Stimulated activated CD4-positive, alpha-beta T cell treated with anti-CD3 and anti-CD28 coated beads, TNF-alpha, amount 100 ng/mL, for 4 hours (primary cell): ENCODE measurements at regions not wholly inside any gene's neighbourhood (a gene's known extent, or its start where the extent isn't known, plus 50 kb on each side); places are given as distances from the start of the nearest gene placed in this dataset.

Experiments used
- DNase-seq, 3 experiments: peaks; one replicate each; pipeline ENCODE4 v3.0.0-alpha.2; 2020; ENCODE audit warnings: low read depth in 3 of 3

DNA sequence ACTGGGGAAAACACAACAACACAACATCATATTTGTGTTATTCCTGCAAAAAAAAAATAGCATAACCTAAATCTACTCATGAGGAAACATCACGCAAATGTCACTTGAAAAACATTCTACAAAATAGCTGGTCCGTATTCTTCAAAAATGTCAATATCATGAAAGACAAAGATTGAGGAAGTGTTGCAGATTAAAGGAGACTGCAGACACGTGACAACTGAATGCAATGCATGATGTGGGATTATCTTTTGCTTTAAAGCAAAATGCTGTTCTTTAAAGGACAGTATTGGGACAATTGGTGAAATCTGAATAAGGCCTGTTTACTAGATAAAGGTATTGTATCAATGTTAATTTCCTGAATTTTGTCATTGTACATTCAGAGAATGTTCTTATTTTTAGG lies 157.7 kb downstream of the SMIM20 start:
- DNase-seq: no peak

DNA sequence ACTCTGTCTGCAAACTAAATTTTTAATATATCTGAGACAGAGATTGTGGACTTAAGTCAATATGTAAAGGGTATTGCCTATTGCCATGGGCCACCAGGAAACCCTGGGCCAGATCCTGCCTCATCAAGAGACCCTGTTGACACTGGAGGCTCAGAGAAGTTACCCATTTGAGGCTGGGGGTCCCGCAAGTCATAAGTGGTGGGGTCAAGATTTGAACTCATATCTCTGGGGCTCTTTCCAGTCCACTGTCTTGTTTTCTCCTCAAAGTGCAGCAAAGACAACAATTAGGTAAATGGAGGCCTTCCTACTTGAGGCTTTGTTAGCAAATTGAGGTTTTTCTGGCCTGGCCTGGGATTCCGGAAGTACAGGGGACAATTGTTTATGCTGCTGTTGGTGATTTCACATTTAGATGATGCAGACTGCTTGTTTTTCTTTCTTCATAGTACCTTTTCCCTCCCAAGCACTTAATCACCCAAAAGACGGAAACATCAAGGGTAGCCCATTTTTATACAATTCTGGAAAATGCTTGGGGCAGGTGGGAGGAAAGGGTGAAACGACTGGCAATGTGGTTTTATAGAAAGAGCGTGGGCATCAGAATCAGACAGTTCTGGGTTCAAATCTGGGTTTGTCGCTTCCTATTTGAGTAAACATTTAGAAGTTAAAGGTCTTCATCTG lies 160.0 kb downstream of the SMIM20 start:
- no peak for DNase-seq

DNA sequence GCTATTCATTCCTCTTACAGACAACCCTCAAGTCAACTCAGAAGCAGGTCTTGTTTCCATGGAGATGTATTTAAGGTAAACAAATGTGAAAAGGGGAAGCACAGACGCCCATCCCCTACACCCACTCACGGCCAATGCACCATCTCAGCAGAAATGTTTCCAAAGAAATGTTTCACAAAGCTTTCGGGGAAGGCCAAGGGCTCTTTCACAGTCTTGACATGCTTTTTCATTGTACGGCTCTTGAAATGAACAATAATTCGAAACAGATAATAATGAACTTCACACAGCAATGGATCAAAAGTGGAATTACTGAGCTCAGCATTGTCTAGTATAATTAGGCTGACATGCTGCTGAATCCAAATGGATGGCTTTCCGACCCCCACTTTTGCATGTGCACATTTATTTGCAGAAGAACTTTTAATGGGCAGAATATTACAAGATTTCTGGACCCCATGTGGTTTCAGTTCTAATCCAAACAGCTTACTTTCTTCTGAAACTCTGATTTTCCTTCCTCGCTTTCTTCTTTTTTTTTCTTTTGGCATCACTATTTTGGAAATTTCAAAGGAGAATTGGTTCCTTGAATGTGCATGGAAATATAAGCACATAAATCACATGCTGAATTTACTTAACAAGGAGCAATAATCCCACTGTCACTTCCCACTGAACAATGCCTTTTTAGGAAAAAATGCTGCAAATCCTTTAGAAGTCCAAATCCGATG lies 160.9 kb downstream of the SMIM20 start:
- DNase-seq: peak in 2 of 3 experiments; percentile 32 to 36

DNA sequence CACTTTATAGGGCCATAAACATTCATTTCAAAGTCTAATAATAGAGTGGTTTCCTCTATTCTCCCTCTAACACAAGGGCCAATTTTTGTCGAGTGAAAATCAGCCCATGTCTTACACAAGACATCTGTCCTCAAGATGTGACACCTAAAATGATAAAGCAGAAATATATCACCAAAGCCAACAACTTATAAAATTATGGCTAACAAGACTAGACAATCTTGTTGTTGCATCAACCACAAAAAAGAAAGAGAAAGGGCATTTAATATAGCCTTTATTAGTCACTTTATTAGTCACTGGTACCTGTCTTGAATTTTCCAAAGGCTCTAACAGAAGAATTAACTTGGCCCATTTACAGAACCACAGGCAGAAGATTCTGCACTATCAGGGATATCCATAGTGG lies 161.6 kb downstream of the SMIM20 start:
- DNase-seq: no peak

DNA sequence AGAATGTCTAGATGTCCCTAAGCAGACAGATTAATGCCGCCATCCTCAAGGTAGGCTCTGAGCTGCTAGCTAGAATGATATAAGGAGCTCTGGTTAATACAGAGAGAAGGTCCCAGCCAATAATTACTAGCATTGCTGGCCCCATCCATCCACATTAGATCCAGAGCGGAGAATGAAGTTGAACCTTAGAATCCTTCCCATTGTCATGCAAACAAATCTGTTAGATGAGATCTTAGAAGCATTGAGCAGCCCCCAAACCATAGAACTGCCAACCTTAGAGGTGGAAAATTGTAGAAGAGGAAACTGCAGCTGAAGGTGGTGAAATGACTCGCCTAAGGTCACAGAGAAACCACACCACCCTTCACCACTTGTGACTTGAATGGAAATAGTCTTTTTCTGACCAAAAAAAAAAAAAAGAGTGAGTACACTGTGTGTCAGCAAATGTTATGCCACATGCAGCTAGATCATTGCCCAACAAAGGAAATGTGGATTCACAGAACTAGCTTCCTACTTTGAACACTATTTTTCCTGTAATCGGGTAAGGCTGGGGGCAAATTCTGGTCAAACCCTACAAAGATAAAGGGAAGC lies 162.1 kb downstream of the SMIM20 start:
- no peak for DNase-seq

DNA sequence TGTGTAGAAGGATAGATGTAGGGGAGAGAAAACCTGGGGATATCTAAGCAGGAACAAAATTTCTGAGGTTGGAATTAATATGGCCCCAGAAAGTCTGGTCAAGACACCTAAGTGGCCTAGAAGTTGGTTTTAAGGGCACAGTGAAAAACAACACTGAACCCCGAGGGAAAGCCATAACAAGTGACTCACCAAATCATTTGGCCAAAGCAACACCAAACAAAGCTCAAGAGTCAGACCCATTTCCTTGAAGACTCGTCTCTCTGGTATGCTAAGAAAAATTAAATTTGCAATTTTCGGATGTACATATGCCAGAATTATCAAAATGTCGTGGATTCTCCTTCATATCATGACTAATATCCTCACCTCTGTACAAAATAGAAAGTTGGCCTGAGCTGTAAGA lies 162.9 kb downstream of the SMIM20 start:
- no peak for DNase-seq

DNA sequence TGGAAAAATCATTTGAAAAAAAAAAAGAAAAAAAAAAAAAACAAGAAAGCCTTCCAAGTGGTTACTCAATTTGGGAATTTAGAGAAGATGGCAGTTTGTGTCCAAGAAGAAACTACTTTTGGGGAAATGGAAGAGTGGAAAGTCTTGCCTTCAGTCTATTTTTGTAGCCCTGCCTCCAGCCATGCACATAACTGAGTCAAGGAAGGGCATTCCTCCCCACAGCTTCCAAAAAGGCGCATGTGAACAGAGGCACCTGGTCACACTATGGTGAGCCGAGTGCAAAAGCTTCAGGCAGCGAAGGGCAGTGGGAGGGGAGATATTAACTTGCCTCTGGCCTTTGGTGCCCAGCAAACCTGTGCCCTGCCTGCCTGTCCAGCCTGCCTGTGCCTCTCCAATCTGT lies 163.7 kb downstream of the SMIM20 start:
- DNase-seq: no peak

DNA sequence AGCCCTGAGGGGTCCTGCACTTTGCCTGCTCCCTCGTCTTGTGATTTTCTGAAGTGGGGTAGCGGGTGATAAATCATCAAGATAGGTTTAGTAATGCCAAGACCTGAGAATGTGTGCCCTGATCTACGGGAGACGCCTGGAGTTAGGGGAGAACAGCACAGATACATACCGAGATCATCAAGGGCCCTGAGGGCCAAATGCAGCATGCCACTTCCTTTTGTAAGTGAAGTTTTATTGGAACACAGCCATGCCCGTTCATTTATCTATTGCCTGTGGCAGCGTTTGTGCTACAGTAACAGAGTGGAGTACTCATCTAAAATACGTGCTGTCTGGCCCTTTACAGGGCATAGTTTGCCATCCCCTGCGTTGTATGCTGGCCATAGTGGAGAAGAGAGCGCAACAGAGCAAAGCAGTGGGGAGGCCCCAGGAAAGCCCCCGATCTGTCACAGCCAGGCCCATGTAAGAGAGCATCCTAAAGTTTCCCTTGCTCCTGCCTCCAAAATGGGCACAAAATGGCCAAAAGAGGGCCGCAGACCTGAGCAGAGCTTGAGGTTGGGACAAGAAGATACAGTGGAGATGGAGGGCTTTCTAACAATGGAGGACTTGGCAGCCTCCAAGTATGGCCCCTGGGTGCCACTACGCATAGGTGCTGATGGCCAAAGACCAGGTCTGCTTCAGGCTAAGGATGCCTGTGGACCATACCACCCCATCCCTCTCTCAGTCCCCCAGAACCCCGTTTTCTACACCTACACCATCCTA lies 167.0 kb downstream of the SMIM20 start:
- no peak for DNase-seq

DNA sequence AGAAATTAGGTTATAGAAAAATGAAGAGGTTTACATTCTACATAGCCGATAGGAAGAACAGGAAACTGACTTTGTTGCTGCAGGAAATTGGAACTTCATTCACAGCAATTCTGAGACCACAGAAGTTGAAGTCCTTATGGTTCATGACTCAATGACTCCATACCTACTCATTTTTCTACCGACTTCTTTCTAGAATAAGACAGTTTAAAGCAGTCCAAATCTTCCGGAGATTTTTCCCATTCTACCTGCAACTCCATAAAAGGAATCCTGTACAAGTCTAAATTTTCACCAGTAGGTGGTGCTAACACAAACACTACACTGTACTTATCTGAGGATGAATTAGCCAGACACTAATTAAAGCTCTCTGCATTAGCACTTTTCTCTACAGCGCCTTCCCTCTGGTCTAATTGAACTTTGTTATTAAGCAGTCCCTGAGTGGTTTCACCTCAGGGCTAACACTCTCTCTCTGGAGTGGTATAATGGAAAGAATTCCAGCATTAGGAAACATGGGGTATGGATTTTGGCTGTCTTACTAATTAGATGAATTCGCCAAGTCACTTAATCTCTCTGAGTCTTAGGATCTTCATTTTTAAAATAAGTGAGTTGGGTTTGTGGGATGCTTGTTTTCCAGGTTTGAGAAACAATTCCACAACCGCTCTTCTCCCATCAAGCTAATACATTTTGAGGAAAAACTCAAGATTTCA lies 167.9 kb downstream of the SMIM20 start:
- DNase-seq: no peak

DNA sequence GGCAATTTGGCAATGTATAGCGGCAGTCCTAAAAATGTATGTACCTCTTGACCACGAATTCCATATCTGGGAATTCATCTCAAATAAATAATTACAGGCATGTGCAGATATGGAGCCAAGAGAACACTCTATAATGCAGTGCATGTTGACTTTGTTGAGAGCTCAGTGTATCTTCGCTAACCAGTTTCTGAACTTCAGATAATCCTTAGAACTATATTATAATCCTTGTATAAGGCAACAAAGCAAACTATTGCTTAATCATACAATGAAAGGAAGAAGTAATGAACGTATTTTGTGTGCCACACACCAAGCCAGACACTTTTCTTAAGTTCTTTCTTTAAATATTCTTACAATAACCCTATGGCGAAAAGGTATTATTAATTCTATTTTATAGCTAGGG lies 168.5 kb downstream of the SMIM20 start:
- DNase-seq: no peak

DNA sequence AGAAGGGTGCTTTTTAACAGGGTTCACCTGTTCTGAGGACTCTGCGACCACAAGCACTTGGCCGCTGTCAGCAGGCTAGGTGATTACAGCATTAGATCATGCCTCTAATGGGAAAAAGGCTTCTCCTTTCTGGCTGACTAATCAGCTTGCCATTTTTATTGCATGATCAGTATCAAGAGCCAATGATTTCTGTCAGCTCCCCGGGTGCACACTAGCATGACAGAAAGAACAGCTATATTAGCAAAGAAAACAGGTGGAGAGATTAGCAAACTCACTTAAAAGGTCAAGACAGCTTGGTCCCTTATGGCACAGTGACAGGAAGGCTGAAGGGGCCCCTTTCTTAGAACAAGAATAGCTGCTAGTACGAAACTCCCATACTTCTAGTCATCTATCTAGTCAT lies 170.0 kb downstream of the SMIM20 start:
- no peak for DNase-seq

DNA sequence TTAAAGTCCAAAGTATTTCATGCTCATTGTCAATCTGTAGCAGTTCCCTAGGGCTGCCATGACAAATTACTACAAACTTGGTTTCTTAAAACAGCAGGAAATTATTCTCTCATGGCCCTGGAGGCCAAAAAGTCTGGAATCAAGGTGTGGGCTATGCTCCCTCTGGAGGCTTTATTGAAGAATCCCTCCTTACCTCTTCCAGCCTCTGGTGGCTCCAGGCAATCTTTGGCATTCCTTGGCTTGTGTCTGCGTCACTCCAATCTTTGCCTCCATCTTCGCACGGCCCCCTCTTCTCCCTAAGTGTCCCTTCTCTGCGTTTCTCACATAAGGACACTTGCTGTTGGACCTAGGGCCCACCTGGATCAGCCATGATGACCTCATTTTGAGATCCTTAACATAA lies 170.4 kb downstream of the SMIM20 start:
- DNase-seq: no peak

DNA sequence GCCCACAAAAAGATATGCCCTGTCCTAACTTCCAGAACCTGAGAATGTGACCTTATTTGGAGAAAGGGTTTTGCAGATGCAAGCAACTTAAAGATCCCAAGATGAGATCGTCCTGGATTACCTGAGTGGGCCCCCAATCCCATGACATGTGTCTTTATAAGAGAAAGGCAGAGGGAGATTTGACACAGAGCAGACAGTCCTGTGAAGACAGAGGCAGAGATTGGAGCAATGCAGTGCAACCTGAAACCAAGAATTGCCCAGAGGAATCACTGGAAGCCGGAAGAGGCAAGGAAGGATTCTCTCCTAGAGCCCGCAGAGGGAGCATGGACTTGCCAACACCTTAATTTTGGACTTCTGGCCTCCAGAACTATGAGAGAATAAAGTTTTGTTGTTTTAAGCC lies 171.5 kb downstream of the SMIM20 start:
- DNase-seq: no peak

DNA sequence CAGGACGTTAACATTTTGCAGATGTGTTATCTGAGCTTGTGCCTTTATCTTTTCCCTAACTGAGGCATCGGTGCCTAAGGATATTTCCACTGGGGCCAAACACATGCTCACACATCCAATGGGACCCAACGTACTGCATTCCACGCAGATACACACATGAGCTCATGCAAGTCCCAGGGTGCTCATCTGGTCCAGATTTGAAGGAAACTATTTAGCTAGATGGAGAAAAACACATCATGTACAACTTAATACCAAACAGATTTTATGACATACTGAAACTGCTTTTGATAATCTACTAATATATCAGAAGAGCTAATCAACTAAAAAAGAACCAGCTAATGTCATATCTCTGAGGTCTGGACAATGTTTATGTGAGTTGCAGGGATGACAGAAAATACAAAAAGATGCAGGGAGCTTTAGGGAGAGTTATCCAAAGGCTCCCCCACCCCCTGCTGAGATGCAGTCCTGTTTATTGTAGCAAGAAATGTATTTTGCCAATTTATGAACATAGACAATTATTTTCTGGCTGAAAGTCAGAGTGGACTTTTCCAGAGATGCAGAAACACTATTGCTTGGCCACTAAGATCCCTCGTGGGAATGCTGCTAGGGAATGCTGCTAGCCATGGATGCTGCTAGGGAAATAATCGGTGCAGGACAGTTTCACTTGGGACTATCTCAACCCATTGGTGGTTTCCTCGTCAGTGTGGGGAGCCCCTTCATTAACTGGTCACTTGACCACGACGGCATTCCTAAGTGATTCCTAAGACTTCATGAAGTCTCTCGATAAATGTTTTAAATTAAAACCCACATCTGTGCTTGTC lies 172.8 kb downstream of the SMIM20 start:
- no peak for DNase-seq

DNA sequence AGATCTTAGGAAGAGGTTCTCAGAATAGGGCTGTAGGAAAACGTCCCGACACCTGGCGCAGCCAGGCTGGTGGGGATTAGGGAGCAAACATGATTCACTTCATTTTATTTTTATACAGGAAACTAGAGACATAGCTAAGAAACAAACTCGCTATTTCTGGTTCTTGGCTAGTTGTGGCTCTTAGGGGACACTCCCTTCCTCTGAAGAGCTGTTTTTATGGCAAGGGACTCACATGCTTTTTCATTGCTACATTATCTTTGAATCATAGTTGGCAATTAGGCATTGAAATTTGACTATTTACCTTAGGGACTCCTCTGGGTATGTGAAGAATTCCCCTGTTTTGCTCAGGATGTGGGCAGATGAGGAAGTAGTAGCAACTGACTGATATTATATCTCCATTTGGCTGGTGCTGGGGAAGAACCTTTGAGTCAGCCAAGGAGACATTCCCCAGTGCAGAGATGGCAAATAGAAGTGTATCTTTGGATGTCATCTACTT lies 174.5 kb downstream of the SMIM20 start:
- DNase-seq: no peak

DNA sequence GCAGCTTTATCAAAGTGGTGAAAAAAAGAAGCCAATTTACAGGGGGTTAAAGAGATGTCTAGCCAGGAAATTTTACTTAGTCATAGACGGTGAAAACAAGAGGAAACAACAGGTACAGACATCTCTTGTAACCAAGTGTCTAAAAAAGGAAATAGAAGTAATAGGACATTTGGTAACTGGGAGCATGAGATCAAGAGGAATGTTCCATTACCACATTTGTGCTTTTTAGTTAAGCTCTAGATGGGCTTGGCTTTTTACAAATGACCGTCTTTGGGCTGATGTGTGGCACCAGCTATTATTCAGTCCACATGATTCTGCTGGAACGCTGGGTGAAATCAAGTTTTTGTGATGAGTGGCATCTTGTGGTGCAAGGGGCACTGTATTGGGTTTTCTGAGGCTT lies 179.5 kb downstream of the SMIM20 start:
- DNase-seq: no peak

DNA sequence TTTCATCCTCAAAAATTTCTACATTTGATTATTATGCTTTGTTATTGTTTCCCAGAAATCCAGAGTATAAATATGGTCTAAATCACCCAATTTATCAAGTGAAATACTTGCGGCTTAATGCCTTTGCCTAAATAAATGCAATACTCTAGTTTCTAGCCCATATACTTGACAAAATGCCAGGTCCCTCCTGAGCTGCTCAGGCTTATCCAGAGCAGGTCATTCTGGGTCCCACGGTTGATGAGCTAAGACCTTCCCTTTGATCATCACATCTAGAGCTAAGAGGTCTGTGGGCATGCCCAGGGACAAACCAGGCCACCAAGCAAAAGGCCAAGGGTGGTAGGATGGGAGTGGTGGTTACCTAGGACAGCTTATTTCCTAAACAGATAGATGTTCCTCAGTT lies 180.1 kb downstream of the SMIM20 start:
- DNase-seq: no peak

DNA sequence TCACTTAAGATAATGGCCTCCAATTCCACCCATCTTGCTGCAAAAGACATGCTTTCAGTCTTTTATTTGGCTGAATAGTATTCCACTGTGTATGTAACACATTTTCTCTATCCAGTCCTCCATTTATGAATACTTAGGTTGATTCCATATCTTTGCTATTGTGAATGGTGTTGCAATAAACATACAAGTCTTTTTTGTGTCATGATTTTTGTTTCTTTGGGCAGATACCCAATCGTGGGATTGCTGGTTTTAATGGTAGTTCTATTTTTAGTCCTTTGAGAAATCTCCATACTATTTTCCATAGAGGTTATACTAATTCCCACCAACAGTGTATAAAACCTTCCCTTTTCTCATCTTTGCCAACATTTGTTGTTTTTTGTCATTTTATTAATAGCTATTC lies 180.9 kb downstream of the SMIM20 start:
- no peak for DNase-seq

DNA sequence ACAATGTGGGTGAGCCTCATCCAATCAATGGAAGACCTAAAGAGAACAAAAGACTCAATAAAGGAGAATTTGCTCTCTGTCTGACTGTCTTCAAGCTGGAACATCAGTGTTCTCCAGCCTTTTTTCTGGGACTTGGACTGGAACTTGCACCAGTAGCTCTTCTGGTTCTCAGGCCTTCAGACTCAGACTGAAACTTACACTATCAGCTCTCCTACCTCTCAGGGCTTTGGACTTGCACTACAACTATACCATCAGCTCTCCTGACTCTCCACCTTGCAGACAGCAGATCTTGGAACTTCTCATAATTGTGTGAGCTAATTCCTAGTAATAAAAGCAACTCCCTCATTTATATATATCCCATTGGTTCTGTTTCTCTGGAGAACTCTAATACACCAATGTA lies 185.9 kb downstream of the SMIM20 start:
- no peak for DNase-seq

DNA sequence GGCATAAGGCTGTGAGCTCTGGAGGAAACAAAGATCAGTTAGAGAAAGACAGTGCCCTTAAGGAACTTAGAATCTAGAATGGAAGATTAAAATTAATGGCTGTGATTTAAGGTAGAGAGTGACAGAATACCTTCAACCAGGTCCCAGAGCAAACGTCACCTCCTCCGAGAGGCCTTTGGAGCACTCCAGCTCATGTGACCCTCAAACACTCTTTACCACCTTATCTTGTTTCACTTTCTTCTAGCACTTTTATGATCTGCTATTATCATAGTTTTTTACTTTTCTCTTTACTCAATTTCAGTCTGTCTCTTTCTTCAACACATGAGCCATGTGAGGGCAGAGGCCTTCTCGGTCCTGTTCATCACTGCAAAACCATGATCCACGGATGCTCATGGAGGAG lies 187.0 kb downstream of the SMIM20 start:
- no peak for DNase-seq
